ENCODE measurements at regions not wholly inside any gene's neighbourhood (a gene's known extent, or its start where the extent isn't known, plus 50 kb on each side); places are given as distances from the start of the nearest gene placed in this dataset.

DNA sequence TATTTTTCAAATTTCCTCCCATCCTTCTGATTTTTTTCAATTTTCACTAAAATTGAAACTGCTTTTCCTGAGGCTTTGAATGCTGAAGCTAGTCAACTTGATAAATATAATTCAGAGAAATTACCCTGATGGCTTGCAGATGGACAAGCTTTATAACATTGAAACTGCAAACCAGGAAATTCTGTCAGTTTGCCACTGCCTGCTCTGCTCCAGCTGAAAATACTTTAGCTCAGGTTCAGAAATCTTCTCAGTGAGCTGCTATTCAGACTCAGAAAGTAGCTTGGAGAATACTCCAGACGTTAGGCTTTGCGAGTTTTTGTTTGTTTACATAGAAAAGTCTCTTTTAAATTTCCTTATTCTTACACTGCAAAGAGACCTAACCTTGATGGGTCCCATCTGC is 1574.7 kb downstream of the STIM2 start:
- TF ChIP-seq POLR2A (IDR thresholded peaks at IDR 0.05; ENCODE audit: low read length), result no peak
- no peak for TF ChIP-seq GATA1 (IDR thresholded peaks at IDR 0.05; ENCODE audit: low read depth, low read length)
